HG03432 (cell line): ENCODE measurements at regions not wholly inside any gene's neighbourhood (a gene's known extent, or its start where the extent isn't known, plus 50 kb on each side); places are given as distances from the start of the nearest gene placed in this dataset.
"Not testable (repeated sequence)": the region's sequence is repeated elsewhere in the genome, so short reads cannot be mapped to it uniquely, and the experiment has no call there.

Experiments
- ATAC-seq: cut with Tn5 transposase; IDR thresholded peaks from one replicate; pipeline ENCODE4 v1.9.1; 2021; ENCODE audit warnings: mild to moderate bottlenecking, moderate library complexity; ENCODE audit not compliant: unreplicated experiment

DNA sequence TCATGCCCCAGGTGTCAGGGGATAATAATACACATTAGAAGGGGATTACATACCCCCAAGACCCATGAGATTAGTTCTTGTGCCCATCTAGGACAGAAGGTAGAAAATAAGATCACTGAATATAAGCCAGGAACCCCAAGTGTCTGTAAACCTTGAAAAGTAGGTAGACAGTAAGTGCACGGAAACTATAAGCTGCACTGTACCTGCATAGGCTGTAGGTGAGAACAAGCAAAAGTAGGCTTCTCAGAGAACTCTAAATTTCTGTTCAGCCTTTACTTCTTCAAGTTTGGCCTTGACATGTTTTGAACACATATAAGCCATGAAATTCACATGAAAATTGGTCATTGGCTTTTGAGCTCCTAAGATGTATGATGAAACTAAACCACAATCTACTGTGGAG is 113.0 kb upstream of the FSIP2 start:
- ATAC-seq, result no peak

DNA sequence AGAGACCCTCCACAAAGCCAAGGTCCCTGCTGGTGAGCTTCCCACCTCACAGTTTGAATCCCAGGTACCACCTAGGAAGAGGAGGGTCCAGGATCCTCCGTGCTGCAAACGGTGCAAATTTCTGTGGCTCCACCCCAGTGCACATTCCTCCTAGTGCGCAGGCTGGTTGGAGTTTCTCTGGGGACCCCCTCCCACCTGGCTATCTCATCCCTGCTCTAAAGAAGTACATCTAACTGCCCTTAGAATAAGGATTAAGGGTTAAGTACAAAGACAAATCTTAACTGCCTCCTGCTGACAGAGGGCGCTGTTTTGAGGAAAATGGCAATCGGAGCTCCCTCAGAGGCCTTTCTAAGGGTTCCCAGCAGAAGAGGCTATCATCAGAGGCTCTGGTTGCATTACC is 109.6 kb upstream of the FSIP2 start:
- ATAC-seq, result peak; percentile 76

DNA sequence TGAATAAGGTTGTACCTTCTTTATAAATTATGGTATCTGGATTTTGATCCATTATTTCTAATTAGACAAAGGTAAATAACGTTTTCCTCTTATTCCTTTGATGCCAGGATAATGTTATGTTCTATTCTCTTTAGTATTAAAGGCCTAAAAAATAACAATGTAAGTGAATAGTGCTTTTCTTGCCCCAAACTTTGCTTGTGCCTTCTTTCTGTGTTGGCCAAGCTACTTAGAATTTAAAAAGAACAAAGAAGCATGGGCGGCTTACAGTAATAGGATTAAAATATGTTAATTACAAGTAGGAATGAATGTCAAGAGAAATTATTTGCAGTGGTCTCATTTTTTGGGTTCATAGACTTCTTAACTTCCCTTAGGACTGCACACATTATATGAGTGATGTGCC is 105.0 kb upstream of the FSIP2 start:
- ATAC-seq, result no peak

- ATAC-seq, result no peak
These were observed 99.8 kb upstream of the FSIP2 start for GRCh38 chr2:185638771-185639170.

GRCh38 chr2:185640588-185640987 is 98.0 kb upstream of the FSIP2 start:
- no peak for ATAC-seq

DNA sequence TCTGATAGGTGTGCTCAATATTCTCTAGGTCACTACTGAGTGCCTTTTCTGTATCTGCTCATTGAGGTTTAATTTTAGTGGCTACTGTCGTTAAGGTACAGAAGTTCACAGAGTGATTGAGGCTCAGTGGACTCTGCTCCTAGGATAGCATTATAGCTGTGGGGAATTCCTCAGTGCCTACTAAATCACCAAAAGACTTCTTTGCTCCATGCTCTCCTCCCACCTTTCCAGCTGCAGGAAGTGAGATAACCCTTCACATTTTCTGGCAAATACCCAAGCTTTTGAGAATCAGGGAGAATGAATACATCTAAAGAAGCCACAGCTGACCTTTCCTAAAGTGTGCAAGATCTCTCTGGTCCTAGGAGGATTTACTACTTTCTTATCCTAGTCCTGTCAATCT is 95.2 kb upstream of the FSIP2 start:
- no peak for ATAC-seq

- peak; percentile 72 for ATAC-seq
These were observed 93.8 kb upstream of the FSIP2 start for GRCh38 chr2:185644828-185645227.

DNA sequence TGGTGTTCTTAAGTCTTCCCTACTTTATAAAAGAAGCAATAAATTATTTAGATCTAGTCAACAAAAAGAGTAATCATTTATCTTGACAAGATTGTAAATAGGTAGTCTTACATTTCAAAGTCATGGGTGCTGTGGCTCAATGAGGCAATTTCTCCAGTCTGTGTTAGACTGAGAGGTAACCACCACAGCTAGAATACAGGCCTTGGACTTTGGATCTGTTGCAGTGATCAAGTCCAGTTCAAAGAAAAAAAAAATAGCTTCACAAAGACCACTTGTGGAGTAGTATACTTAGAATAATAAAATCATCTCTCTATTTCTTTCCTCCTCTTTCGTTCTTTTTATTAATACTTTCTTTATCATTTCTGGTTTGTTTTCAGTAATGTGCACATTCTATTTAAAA is 93.1 kb upstream of the FSIP2 start:
- no peak for ATAC-seq

DNA sequence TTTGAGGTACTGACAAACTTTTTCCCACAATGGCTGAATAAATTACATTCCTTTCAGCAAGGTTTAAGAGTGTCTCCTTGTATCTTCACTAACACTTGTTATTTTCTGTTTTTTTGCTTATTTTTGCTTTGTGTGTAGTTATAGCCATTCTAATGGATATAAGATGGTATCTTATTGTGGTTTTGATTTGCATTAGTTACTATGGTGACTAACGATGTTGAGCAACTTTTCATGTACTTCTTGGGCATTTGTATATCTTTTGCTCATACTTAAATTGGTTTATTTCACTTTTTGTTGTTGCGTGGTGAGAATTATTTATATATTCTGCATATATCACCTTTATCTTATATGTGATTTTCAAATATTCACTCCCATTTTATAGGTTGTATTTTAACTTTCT is 79.9 kb upstream of the FSIP2 start:
- no peak for ATAC-seq

GRCh38 chr2:185663811-185664210 is 74.8 kb upstream of the FSIP2 start:
- no peak for ATAC-seq

DNA sequence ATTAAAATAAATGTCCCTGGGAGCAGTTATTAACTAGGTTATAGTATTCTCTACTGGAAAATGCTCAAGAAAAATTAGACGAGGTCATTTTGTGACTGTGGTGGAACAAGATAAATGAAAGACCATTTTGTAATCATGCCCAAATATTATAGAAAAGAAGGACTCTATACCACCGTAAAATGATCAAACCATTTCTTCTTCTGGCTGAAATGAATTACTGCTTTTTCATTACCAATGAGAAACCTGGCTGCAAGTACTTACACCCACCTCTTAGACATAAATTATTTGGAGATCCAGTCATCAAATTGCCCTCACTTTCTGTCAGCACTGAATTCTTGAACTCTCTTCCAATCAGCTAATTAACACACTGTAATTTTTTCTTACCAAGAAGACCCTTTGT is 74.2 kb upstream of the FSIP2 start:
- no peak for ATAC-seq

- ATAC-seq, result no peak
These were observed 73.3 kb upstream of the FSIP2 start for GRCh38 chr2:185665251-185665814.

GRCh38 chr2:185667452-185667851 is 71.2 kb upstream of the FSIP2 start:
- no peak for ATAC-seq

GRCh38 chr2:185668710-185669109 is 69.9 kb upstream of the FSIP2 start:
- no peak for ATAC-seq

DNA sequence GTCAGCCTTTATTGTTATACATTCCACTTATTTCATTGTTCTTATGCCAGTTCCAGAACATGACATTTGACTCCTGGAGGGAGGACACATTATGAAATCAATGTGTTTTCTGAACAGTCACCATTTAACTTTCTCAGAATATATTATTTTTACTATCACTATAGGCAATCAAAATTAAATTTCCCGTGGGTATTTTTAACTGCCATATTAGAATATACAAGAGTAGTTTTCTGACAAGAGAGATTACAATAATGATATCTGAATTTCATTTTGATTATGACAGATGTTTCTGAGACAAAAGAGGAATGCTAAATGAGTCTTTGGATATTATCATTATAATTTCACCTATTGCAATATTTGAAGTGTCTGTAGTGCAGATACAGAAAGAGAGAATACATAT is 64.4 kb upstream of the FSIP2 start:
- ATAC-seq, result no peak

DNA sequence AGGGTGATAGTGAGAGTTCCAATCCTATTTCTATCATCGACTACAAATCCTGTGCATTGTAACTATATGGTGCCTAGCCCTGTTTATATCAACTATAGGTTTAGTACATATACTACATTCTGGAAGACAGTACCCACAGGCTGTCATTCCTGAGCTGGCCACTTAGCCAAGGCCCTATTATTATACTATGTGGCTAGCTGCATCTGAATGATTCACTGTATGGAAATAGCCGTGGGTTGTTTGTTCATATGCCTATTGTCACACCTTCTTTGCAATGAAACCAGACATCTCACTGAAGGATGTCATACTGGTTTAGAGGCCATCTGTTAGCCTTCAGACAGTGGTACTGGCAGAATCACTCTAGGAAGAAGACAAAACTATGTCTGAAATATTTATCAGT is 62.3 kb upstream of the FSIP2 start:
- ATAC-seq, result no peak

GRCh38 chr2:185687001-185687400 is 51.6 kb upstream of the FSIP2 start:
- ATAC-seq, result not testable (repeated sequence)

DNA sequence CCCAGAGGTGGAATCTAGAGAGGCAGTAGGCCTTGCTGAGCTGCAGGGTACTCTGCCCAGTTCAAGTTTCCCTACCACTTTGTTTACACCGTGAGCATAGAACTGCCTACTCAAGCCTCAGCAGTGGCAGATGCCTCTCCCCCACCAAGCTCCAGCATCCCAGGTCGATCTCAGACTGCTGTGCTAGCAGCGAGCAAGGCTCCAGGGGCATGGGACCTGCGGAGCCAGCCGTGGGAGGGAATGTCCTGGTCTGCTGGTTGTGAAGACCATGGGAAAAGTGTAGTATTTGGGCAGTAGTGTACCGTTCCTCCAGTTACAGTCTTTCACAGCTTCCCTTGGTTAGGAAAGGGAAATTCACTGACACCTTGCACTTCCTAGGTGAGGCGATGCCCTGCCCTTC is 50.6 kb upstream of the FSIP2 start:
- ATAC-seq, result no peak
